Right lobe of liver (tissue), 6 donors: ENCODE measurements at regions not wholly inside any gene's neighbourhood (a gene's known extent, or its start where the extent isn't known, plus 50 kb on each side); places are given as distances from the start of the nearest gene placed in this dataset.

Source experiments
- ATAC-seq, 4 donors: fragments of 200-7000 bp; cut with Tn5 transposase; one replicate each; pipeline ENCODE4 v1.9.1; 2020; ENCODE audit warnings: mild to moderate bottlenecking in 4 of 4, moderate library complexity in 4 of 4
- DNase-seq, 3 donors: peaks; one replicate each; pipeline ENCODE4 v3.0.0-alpha.2; 2020
- H3K27ac ChIP-seq, 3 donors: fragments of 200-600 bp; one replicate each; pipeline ENCODE4 v1.8.0; 2022
- H3K27me3 ChIP-seq, 2 donors: fragments of 200-600 bp; one replicate each; pipeline ENCODE4 v1.8.0; 2022
- H3K36me3 ChIP-seq, 4 donors: fragments of 200-600 bp; sonication (generic) in 1 of 4; one replicate each; pipeline versions ENCODE4 v1.5.1 to v1.8.0; 2017 to 2022; ENCODE audit warnings: control low read depth in 1 of 4
- H3K4me1 ChIP-seq, 4 donors: fragments of 200-600 bp; sonication (generic) in 1 of 4; one replicate each; pipeline versions ENCODE4 v1.5.1 to v1.8.0; 2017 to 2022; ENCODE audit warnings: control low read depth in 1 of 4
- H3K4me3 ChIP-seq, 3 donors: fragments of 200-600 bp; one replicate each; pipeline ENCODE4 v1.8.0; 2022
- H3K9me3 ChIP-seq, 4 donors: fragments of 200-600 bp; sonication (generic) in 1 of 4; one replicate each; pipeline versions ENCODE4 v1.5.1 to v1.8.0; 2017 to 2022; ENCODE audit warnings: control low read depth in 1 of 4
- CTCF ChIP-seq, 4 donors: fragments of 200-600 bp in 3 of 4; fragments of 450-650 bp in 1 of 4; IDR thresholded peaks; one replicate each; pipeline versions ENCODE4 v1.5.1 to v1.8.0; 2016 to 2022; ENCODE audit warnings: antibody characterized with exemption in 4 of 4, mild to moderate bottlenecking in 2 of 4
- POLR2A ChIP-seq: fragments of 450-650 bp; IDR thresholded peaks from one replicate; pipeline ENCODE4 v1.6.1; 2017; ENCODE audit warnings: antibody characterized with exemption, mild to moderate bottlenecking
- WGBS: methylation state at CpG from one replicate; pipeline ENCODE4 v1.1.6; 2018; ENCODE audit warnings: low coverage, low lambda C conversion rate; ENCODE audit not compliant: insufficient coverage; ENCODE audit errors: missing lambda C conversion rate; 5-methylcytosine and 5-hydroxymethylcytosine counted together
- intact Hi-C, 2 donors: fragments of 100-400 bp; cut with DNase I; formaldehyde crosslinking; loops; one replicate each; pipeline versions ENCODE4 v1.11.2 to v1.14.1; 2022
- donor health status: DM: no; HTN: yes; CAD: no.
- donor health status: DM: no; HTN: no; CAD: no.
- donor health status: DM: no; HTN: no; CAD: no.
- donor health status: DM: no; HTN: yes; CAD: no.
- donor health status: DM: no; HTN: yes; CAD: no.

- Histone ChIP-seq H3K27me3 (no peaks in the 10 kb centered on the region), H3K4me3 (no peak overlapping the region), H3K9me3 (no peaks in the 10 kb centered on the region), H3K27ac (no peak overlapping the region), H3K36me3 (no peaks in the 10 kb centered on the region), H3K4me1 (no peaks in the 10 kb centered on the region)
- no peak for TF ChIP-seq CTCF (IDR thresholded peaks at IDR 0.05)
- no peak for ATAC-seq
- WGBS: 40% methylated on average over 6 of the region's 6 CpGs
- intact Hi-C loops: no loop called here
- no peak for DNase-seq
Measured at GRCh38 chr5:18771097-18771610, 1136.9 kb downstream of the TAF11L14 start.

- no peak for DNase-seq
- 45% methylated on average over 4 of the region's 4 CpGs for WGBS
- intact Hi-C loops: no loop called here
- Histone ChIP-seq H3K27ac (no peak overlapping the region), H3K4me3 (no peak overlapping the region), H3K4me1 (no peaks in the 10 kb centered on the region), H3K9me3 (no peaks in the 10 kb centered on the region), H3K27me3 (no peaks in the 10 kb centered on the region), H3K36me3 (no peaks in the 10 kb centered on the region)
- TF ChIP-seq POLR2A (no peak), CTCF (IDR thresholded peaks at IDR 0.05) (no peak)
- no peak for ATAC-seq
Measured at GRCh38 chr5:18772475-18772874, 1138.2 kb downstream of the TAF11L14 start.

GRCh38 chr5:18778225-18778624 lies 1144.0 kb downstream of the TAF11L14 start:
- Histone ChIP-seq H3K9me3 (no peaks in the 10 kb centered on the region), H3K4me1 (no peaks in the 10 kb centered on the region), H3K27me3 (no peaks in the 10 kb centered on the region), H3K27ac (no peak overlapping the region), H3K36me3 (no peaks in the 10 kb centered on the region), H3K4me3 (no peak overlapping the region)
- TF ChIP-seq POLR2A (no peak), CTCF (IDR thresholded peaks at IDR 0.05) (no peak)
- 62% methylated on average over 1 of the region's 1 CpG for WGBS
- ATAC-seq (no peak), DNase-seq (no peak)
- intact Hi-C loops: no loop called here

DNA sequence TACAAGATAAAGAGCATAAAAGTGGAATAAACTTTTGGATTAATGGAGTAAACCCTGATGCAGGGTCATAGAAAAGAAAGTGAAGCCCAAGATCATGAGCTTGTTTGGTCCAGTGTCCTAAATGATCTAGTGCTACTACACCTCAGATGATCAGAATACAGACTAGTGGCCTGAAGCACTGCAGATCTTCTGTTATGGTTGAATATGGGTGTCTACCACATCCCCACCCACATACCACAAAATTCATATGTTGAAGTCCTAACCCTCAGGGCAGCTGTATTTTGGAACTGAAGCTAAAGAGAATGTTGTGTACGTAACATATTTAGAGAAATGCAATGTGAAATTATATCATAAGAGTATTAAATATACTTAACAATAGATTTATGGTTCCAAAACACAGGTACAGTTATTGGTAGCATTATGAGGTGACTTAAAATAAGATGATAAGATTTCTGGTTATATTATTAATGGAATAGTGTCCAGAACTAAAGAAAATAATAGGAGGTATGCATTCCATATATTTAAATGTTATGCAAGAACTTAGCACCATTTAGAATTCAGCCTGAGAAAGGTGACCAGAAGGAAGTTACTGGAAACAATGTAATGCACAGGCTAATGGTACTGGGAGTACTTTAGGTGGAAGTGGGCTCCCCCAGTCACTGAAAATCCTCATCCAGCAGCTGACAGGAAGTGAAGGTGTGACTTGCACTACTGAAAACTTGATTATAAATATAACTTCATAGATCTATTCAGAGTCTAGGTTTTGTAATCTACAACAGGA lies 1155.1 kb downstream of the TAF11L14 start:
- no peaks in the 10 kb centered on the region for H3K27me3 ChIP-seq
- no peak overlapping the region for H3K27ac ChIP-seq
- TF ChIP-seq POLR2A (no peak), CTCF (IDR thresholded peaks at IDR 0.05) (no peak)
- H3K36me3 ChIP-seq: no peaks in the 10 kb centered on the region
- no peak overlapping the region for H3K4me3 ChIP-seq
- ATAC-seq: no peak
- H3K9me3 ChIP-seq: no peaks in the 10 kb centered on the region
- no peaks in the 10 kb centered on the region for H3K4me1 ChIP-seq
- WGBS: 35% methylated on average over 1 of the region's 1 CpG
- DNase-seq: no peak
- intact Hi-C loops: no loop called here
